SU-DHL-6 (cell line): ENCODE measurements at regions not wholly inside any gene's neighbourhood (a gene's known extent, or its start where the extent isn't known, plus 50 kb on each side); places are given as distances from the start of the nearest gene placed in this dataset.

ENCODE experiments used
- H2AFZ ChIP-seq: fragments of 200-600 bp; sonication (generic); 2 replicates; pipeline ENCODE4 v1.6.1; 2014; ENCODE audit warnings: low read depth, mild to moderate bottlenecking, moderate library complexity, mixed read lengths, antibody characterized with exemption, low read length; ENCODE audit not compliant: severe bottlenecking
- H3F3A ChIP-seq: fragments of 200-600 bp; shearing (Covaris generic); 2 replicates; pipeline ENCODE4 v1.6.0; 2016; ENCODE audit warnings: antibody characterized with exemption, mild to moderate bottlenecking; ENCODE audit not compliant: insufficient read depth
- H3K27ac ChIP-seq: fragments of 200-600 bp; sonication (generic); 2 replicates; pipeline ENCODE4 v1.5.1; 2016; ENCODE audit warnings: low read depth, mild to moderate bottlenecking, low read length, moderate library complexity, mixed read lengths
- H3K27me3 ChIP-seq: fragments of 200-600 bp; sonication (generic), shearing (Covaris generic); 2 replicates; pipeline ENCODE4 v1.6.0; 2014; ENCODE audit warnings: mild to moderate bottlenecking, low read length
- H3K36me3 ChIP-seq: fragments of 200-600 bp; sonication (generic); 2 replicates; pipeline ENCODE4 v1.6.1; 2014; ENCODE audit warnings: mild to moderate bottlenecking, low read length, mixed read lengths
- H3K4me2 ChIP-seq: fragments of 300-600, 200-600 bp; shearing (Covaris generic), sonication (generic); 2 replicates; pipeline ENCODE4 v1.6.0; 2014; ENCODE audit warnings: low read length, low read depth, mild to moderate bottlenecking; ENCODE audit not compliant: poor library complexity, severe bottlenecking
- H3K4me3 ChIP-seq: fragments of 200-600 bp; sonication (generic); 2 replicates; pipeline ENCODE4 v1.5.1; 2014; ENCODE audit warnings: antibody characterized with exemption, low read length, mild to moderate bottlenecking, mixed read lengths; ENCODE audit not compliant: insufficient read depth, poor library complexity, severe bottlenecking
- H3K79me2 ChIP-seq: fragments of 200-600 bp; sonication (generic); 2 replicates; pipeline ENCODE4 v1.6.1; 2014; ENCODE audit warnings: mild to moderate bottlenecking, low read length, moderate library complexity; ENCODE audit not compliant: insufficient read depth
- H3K9ac ChIP-seq: fragments of 200-600 bp; sonication (generic); 2 replicates; pipeline ENCODE4 v1.7.0; 2014; ENCODE audit warnings: mild to moderate bottlenecking, low read length
- H3K9me2 ChIP-seq: fragments of 200-600 bp; sonication (generic); replicated peaks from 2 replicates; pipeline ENCODE4 v1.6.1; 2014; ENCODE audit warnings: low read length; ENCODE audit not compliant: insufficient read depth
- H3K9me3 ChIP-seq: fragments of 200-600 bp; sonication (generic); 2 replicates; pipeline ENCODE4 v1.6.1; 2014; ENCODE audit warnings: low read length, mixed read lengths; ENCODE audit not compliant: insufficient read depth
- H4K20me1 ChIP-seq: fragments of 200-600 bp; sonication (generic); 2 replicates; pipeline ENCODE4 v1.6.1; 2014; ENCODE audit warnings: low read depth, mild to moderate bottlenecking, antibody characterized with exemption, low read length, moderate library complexity, mixed read lengths
- EZH2phosphoT487 ChIP-seq: fragments of 200-600 bp; sonication (generic), shearing (Covaris generic); conservative IDR thresholded peaks from 2 replicates; pipeline ENCODE4 v1.6.1; 2018; ENCODE audit warnings: mild to moderate bottlenecking, antibody characterized with exemption, low read length, moderate library complexity, mixed read lengths
- TF ChIP-seq, protein P1 (sequence below): fragments of 200-600 bp; sonication (generic); IDR thresholded peaks from one replicate; pipeline ENCODE4 v1.5.1; 2017; ENCODE audit warnings: antibody characterized with exemption, mild to moderate bottlenecking, low read length, moderate library complexity; ENCODE audit not compliant: insufficient read depth, poor library complexity, severe bottlenecking

DNA sequence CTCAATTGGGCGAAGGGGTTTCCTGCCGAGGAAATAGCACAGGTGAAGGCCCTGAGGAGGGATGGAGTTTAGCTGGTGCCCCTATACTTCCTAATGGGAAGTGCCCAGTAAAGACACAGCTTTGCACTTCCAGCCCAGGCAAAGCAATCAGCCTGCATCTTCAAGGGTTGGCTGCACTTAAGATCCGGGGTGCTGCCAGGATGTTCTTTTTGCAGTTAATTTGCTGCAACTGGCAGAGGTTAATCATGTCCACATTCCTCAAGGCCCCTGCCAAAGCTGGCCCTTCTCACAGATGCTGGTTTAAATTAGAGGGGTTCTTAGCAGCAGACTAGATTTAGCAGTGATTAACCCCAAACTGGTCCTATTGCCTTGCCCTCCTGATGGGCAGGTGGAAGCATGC, 137.7 kb upstream of the NAV2 start:
- Histone ChIP-seq H3K27me3 (0 out of 2 replicates have a peak, but pooled peaks cover 2% of the 10 kb centered on the region), H3K36me3 (no peaks in the 10 kb centered on the region), H3K79me2 (no peaks in the 10 kb centered on the region), H3F3A (no peaks in the 10 kb centered on the region), H4K20me1 (no peaks in the 10 kb centered on the region), H3K4me3 (no peak overlapping the region), H3K9ac (no peak overlapping the region), H3K4me2 (no peak overlapping the region), H2AFZ (no peak overlapping the region), H3K27ac (no peak overlapping the region), H3K9me3 (no peaks in the 10 kb centered on the region), H3K9me2 (no peaks in the 10 kb centered on the region)
- no peak for TF ChIP-seq EZH2phosphoT487
- TF ChIP-seq, protein P1, sequence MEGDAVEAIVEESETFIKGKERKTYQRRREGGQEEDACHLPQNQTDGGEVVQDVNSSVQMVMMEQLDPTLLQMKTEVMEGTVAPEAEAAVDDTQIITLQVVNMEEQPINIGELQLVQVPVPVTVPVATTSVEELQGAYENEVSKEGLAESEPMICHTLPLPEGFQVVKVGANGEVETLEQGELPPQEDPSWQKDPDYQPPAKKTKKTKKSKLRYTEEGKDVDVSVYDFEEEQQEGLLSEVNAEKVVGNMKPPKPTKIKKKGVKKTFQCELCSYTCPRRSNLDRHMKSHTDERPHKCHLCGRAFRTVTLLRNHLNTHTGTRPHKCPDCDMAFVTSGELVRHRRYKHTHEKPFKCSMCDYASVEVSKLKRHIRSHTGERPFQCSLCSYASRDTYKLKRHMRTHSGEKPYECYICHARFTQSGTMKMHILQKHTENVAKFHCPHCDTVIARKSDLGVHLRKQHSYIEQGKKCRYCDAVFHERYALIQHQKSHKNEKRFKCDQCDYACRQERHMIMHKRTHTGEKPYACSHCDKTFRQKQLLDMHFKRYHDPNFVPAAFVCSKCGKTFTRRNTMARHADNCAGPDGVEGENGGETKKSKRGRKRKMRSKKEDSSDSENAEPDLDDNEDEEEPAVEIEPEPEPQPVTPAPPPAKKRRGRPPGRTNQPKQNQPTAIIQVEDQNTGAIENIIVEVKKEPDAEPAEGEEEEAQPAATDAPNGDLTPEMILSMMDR, result no peak

DNA sequence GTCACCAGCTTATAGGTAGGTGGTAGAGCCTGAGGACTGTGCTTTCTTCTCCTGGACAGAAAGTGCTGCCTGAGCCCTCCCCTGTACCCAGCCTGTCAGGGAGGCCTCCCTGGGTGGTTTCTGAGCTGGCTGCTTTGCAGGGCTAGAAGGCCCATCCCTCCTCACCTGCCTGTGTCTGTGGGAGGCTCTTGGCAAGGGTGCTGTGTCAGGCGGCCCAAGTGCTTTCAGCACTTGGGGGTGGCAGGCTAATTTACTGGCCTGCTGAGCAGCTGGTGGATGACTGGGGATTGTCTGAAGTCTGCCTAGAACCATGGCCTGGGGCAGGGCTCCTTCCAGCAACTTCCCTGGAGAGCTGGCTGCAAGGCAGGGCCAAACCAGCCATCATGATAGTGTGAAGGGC, 139.0 kb upstream of the NAV2 start:
- no peaks in the 10 kb centered on the region for H4K20me1 ChIP-seq
- no peak overlapping the region for H3K4me3 ChIP-seq
- no peak overlapping the region for H3K27ac ChIP-seq
- H3K79me2 ChIP-seq, result no peaks in the 10 kb centered on the region
- H3K4me2 ChIP-seq, result no peak overlapping the region
- no peaks in the 10 kb centered on the region for H3K36me3 ChIP-seq
- TF ChIP-seq EZH2phosphoT487, result no peak
- TF ChIP-seq, protein P1, result no peak
- H3K9me3 ChIP-seq, result no peaks in the 10 kb centered on the region
- H2AFZ ChIP-seq, result no peak overlapping the region
- no peak overlapping the region for H3K9ac ChIP-seq
- no peaks in the 10 kb centered on the region for H3K9me2 ChIP-seq
- H3K27me3 ChIP-seq, result 0 out of 2 replicates have a peak, but pooled peaks cover 2% of the 10 kb centered on the region
- H3F3A ChIP-seq, result no peaks in the 10 kb centered on the region

DNA sequence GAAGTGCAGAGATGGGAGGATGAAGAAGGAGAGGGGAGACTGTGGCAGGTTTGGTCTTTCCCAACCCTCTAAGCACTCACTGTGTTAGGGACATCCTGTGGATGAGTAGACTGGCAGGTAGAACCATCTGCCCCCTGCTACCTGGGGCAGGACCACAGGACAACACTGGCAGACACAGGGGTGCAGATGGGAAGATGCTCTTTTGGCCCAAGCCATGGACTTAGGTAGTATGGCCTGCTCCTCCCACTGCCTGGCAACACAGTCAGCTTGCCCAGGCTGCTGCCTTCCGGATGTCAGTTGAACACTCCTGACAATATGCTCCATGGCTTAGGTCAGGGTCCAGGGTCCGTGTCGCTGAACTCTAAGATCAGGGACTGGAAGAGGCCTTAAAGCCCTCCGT, 140.7 kb upstream of the NAV2 start:
- no peak overlapping the region for H3K4me3 ChIP-seq
- no peak overlapping the region for H2AFZ ChIP-seq
- H3K27ac ChIP-seq, result no peak overlapping the region
- H3K9me3 ChIP-seq, result no peaks in the 10 kb centered on the region
- H3K9me2 ChIP-seq, result no peaks in the 10 kb centered on the region
- TF ChIP-seq, protein P1, result no peak
- no peak for TF ChIP-seq EZH2phosphoT487
- H3K36me3 ChIP-seq, result no peaks in the 10 kb centered on the region
- no peak overlapping the region for H3K4me2 ChIP-seq
- H3K27me3 ChIP-seq, result 0 out of 2 replicates have a peak, but pooled peaks cover 2% of the 10 kb centered on the region
- H4K20me1 ChIP-seq, result no peaks in the 10 kb centered on the region
- no peak overlapping the region for H3K9ac ChIP-seq
- H3K79me2 ChIP-seq, result no peaks in the 10 kb centered on the region
- H3F3A ChIP-seq, result no peaks in the 10 kb centered on the region
